ENCODE measurements at regions not wholly inside any gene's neighbourhood (a gene's known extent, or its start where the extent isn't known, plus 50 kb on each side); places are given as distances from the start of the nearest gene placed in this dataset.

GRCh38 chrX:25180242-25180641 lies 164.5 kb upstream of the ARX start:
- no peaks in the 10 kb centered on the region for H3K36me3 ChIP-seq (ENCODE audit: control insufficient read depth in 3 of 3, insufficient read depth in 2 of 3, low read depth in 1 of 3, low read length in 3 of 3)
- WGBS, 3 donors: 29 to 64% (median 43%) methylated on average over 2 of the region's 2 CpGs
- H3K4me3 ChIP-seq (ENCODE audit: low read depth in 1 of 3, low read length in 3 of 3): no peak overlapping the region
- DNase-seq (no peak), FAIRE-seq (no peak)
- no peaks in the 10 kb centered on the region for H3K4me1 ChIP-seq (ENCODE audit: control insufficient read depth in 3 of 3, insufficient read depth in 2 of 3, low read depth in 1 of 3, low read length in 2 of 3)
- H3K9me3 ChIP-seq (ENCODE audit: control insufficient read depth in 2 of 2, insufficient read depth in 1 of 2, low read depth in 1 of 2, low read length in 1 of 2): no peaks in the 10 kb centered on the region
- no peaks in the 10 kb centered on the region for H3K27me3 ChIP-seq (ENCODE audit: control insufficient read depth in 3 of 3, insufficient read depth in 3 of 3, low read length in 3 of 3)
- H3K27ac ChIP-seq (ENCODE audit: low read depth in 1 of 3, low read length in 2 of 3): no peak overlapping the region

- H3K27ac ChIP-seq (ENCODE audit: low read depth in 1 of 3, low read length in 2 of 3): no peak overlapping the region
- FAIRE-seq: no peak
- 38 to 46% (median 44%) methylated on average over 3 of the region's 3 CpGs for WGBS, 3 donors
- H3K4me1 ChIP-seq (ENCODE audit: control insufficient read depth in 3 of 3, insufficient read depth in 2 of 3, low read depth in 1 of 3, low read length in 2 of 3): no peaks in the 10 kb centered on the region
- no peaks in the 10 kb centered on the region for H3K9me3 ChIP-seq (ENCODE audit: control insufficient read depth in 2 of 2, insufficient read depth in 1 of 2, low read depth in 1 of 2, low read length in 1 of 2)
- no peaks in the 10 kb centered on the region for H3K27me3 ChIP-seq (ENCODE audit: control insufficient read depth in 3 of 3, insufficient read depth in 3 of 3, low read length in 3 of 3)
- DNase-seq: no peak
- H3K36me3 ChIP-seq (ENCODE audit: control insufficient read depth in 3 of 3, insufficient read depth in 2 of 3, low read depth in 1 of 3, low read length in 3 of 3): no peaks in the 10 kb centered on the region
- no peak overlapping the region for H3K4me3 ChIP-seq (ENCODE audit: low read depth in 1 of 3, low read length in 3 of 3)
Observed at GRCh38 chrX:25178555-25178954, 162.8 kb upstream of the ARX start.

GRCh38 chrX:25175743-25176142 lies 160.0 kb upstream of the ARX start:
- H3K27ac ChIP-seq (ENCODE audit: low read depth in 1 of 3, low read length in 2 of 3): no peak overlapping the region
- H3K4me1 ChIP-seq (ENCODE audit: control insufficient read depth in 3 of 3, insufficient read depth in 2 of 3, low read depth in 1 of 3, low read length in 2 of 3): no peaks in the 10 kb centered on the region
- no peaks in the 10 kb centered on the region for H3K9me3 ChIP-seq (ENCODE audit: control insufficient read depth in 2 of 2, insufficient read depth in 1 of 2, low read depth in 1 of 2, low read length in 1 of 2)
- DNase-seq (no peak), FAIRE-seq (no peak)
- no peaks in the 10 kb centered on the region for H3K36me3 ChIP-seq (ENCODE audit: control insufficient read depth in 3 of 3, insufficient read depth in 2 of 3, low read depth in 1 of 3, low read length in 3 of 3)
- H3K4me3 ChIP-seq (ENCODE audit: low read depth in 1 of 3, low read length in 3 of 3): no peak overlapping the region
- WGBS, 3 donors: 69 to 82% (median 81%) methylated on average over 5 of the region's 5 CpGs
- peaks cover 0 to 2% (median 0%) of the 10 kb centered on the region in 3 donors for H3K27me3 ChIP-seq (ENCODE audit: control insufficient read depth in 3 of 3, insufficient read depth in 3 of 3, low read length in 3 of 3)

GRCh38 chrX:25175171-25175570 lies 159.4 kb upstream of the ARX start:
- Histone ChIP-seq H3K4me1 (ENCODE audit: control insufficient read depth in 3 of 3, insufficient read depth in 2 of 3, low read depth in 1 of 3, low read length in 2 of 3) (no peaks in the 10 kb centered on the region), H3K9me3 (ENCODE audit: control insufficient read depth in 2 of 2, insufficient read depth in 1 of 2, low read depth in 1 of 2, low read length in 1 of 2) (no peaks in the 10 kb centered on the region), H3K4me3 (ENCODE audit: low read depth in 1 of 3, low read length in 3 of 3) (no peak overlapping the region), H3K36me3 (ENCODE audit: control insufficient read depth in 3 of 3, insufficient read depth in 2 of 3, low read depth in 1 of 3, low read length in 3 of 3) (no peaks in the 10 kb centered on the region), H3K27me3 (ENCODE audit: control insufficient read depth in 3 of 3, insufficient read depth in 3 of 3, low read length in 3 of 3) (peaks cover 0 to 2% (median 0%) of the 10 kb centered on the region in 3 donors), H3K27ac (ENCODE audit: low read depth in 1 of 3, low read length in 2 of 3) (no peak overlapping the region)
- 73 to 84% (median 82%) methylated on average over 4 of the region's 4 CpGs for WGBS, 3 donors
- no peak for DNase-seq
- no peak for FAIRE-seq

GRCh38 chrX:25166546-25166945 lies 150.8 kb upstream of the ARX start:
- DNase-seq (no peak), FAIRE-seq (no peak)
- H3K4me1 ChIP-seq (ENCODE audit: control insufficient read depth in 3 of 3, insufficient read depth in 2 of 3, low read depth in 1 of 3, low read length in 2 of 3): no peaks in the 10 kb centered on the region
- H3K36me3 ChIP-seq (ENCODE audit: control insufficient read depth in 3 of 3, insufficient read depth in 2 of 3, low read depth in 1 of 3, low read length in 3 of 3): no peaks in the 10 kb centered on the region
- H3K9me3 ChIP-seq (ENCODE audit: control insufficient read depth in 2 of 2, insufficient read depth in 1 of 2, low read depth in 1 of 2, low read length in 1 of 2): no peaks in the 10 kb centered on the region
- H3K27me3 ChIP-seq (ENCODE audit: control insufficient read depth in 3 of 3, insufficient read depth in 3 of 3, low read length in 3 of 3): peaks cover 0 to 2% (median 0%) of the 10 kb centered on the region in 3 donors
- no peak overlapping the region for H3K27ac ChIP-seq (ENCODE audit: low read depth in 1 of 3, low read length in 2 of 3)
- H3K4me3 ChIP-seq (ENCODE audit: low read depth in 1 of 3, low read length in 3 of 3): no peak overlapping the region
- 70 to 81% (median 71%) methylated on average over 4 of the region's 4 CpGs for WGBS, 3 donors

GRCh38 chrX:25166145-25166544 lies 150.4 kb upstream of the ARX start:
- H3K36me3 ChIP-seq (ENCODE audit: control insufficient read depth in 3 of 3, insufficient read depth in 2 of 3, low read depth in 1 of 3, low read length in 3 of 3): no peaks in the 10 kb centered on the region
- no peaks in the 10 kb centered on the region for H3K9me3 ChIP-seq (ENCODE audit: control insufficient read depth in 2 of 2, insufficient read depth in 1 of 2, low read depth in 1 of 2, low read length in 1 of 2)
- FAIRE-seq (no peak), DNase-seq (no peak)
- no peaks in the 10 kb centered on the region for H3K4me1 ChIP-seq (ENCODE audit: control insufficient read depth in 3 of 3, insufficient read depth in 2 of 3, low read depth in 1 of 3, low read length in 2 of 3)
- no peak overlapping the region for H3K4me3 ChIP-seq (ENCODE audit: low read depth in 1 of 3, low read length in 3 of 3)
- H3K27ac ChIP-seq (ENCODE audit: low read depth in 1 of 3, low read length in 2 of 3): no peak overlapping the region
- 40 to 64% (median 52%) methylated on average over 4 of the region's 4 CpGs for WGBS, 3 donors
- peaks cover 0 to 2% (median 0%) of the 10 kb centered on the region in 3 donors for H3K27me3 ChIP-seq (ENCODE audit: control insufficient read depth in 3 of 3, insufficient read depth in 3 of 3, low read length in 3 of 3)

- FAIRE-seq (no peak), DNase-seq (no peak)
- 49 to 68% (median 57%) methylated on average over 2 of the region's 2 CpGs for WGBS, 3 donors
- Histone ChIP-seq H3K9me3 (ENCODE audit: control insufficient read depth in 2 of 2, insufficient read depth in 1 of 2, low read depth in 1 of 2, low read length in 1 of 2) (no peaks in the 10 kb centered on the region), H3K27ac (ENCODE audit: low read depth in 1 of 3, low read length in 2 of 3) (no peak overlapping the region), H3K4me1 (ENCODE audit: control insufficient read depth in 3 of 3, insufficient read depth in 2 of 3, low read depth in 1 of 3, low read length in 2 of 3) (no peaks in the 10 kb centered on the region), H3K4me3 (ENCODE audit: low read depth in 1 of 3, low read length in 3 of 3) (no peak overlapping the region), H3K27me3 (ENCODE audit: control insufficient read depth in 3 of 3, insufficient read depth in 3 of 3, low read length in 3 of 3) (no peaks in the 10 kb centered on the region), H3K36me3 (ENCODE audit: control insufficient read depth in 3 of 3, insufficient read depth in 2 of 3, low read depth in 1 of 3, low read length in 3 of 3) (no peaks in the 10 kb centered on the region)
Observed at GRCh38 chrX:25158635-25159034, 142.9 kb upstream of the ARX start.

- no peaks in the 10 kb centered on the region for H3K27me3 ChIP-seq (ENCODE audit: control insufficient read depth in 3 of 3, insufficient read depth in 3 of 3, low read length in 3 of 3)
- 66 to 80% (median 75%) methylated on average over 3 of the region's 3 CpGs for WGBS, 3 donors
- H3K4me1 ChIP-seq (ENCODE audit: control insufficient read depth in 3 of 3, insufficient read depth in 2 of 3, low read depth in 1 of 3, low read length in 2 of 3): no peaks in the 10 kb centered on the region
- DNase-seq (no peak), FAIRE-seq (no peak)
- no peaks in the 10 kb centered on the region for H3K36me3 ChIP-seq (ENCODE audit: control insufficient read depth in 3 of 3, insufficient read depth in 2 of 3, low read depth in 1 of 3, low read length in 3 of 3)
- no peak overlapping the region for H3K27ac ChIP-seq (ENCODE audit: low read depth in 1 of 3, low read length in 2 of 3)
- no peak overlapping the region for H3K4me3 ChIP-seq (ENCODE audit: low read depth in 1 of 3, low read length in 3 of 3)
- H3K9me3 ChIP-seq (ENCODE audit: control insufficient read depth in 2 of 2, insufficient read depth in 1 of 2, low read depth in 1 of 2, low read length in 1 of 2): no peaks in the 10 kb centered on the region
Observed at GRCh38 chrX:25156832-25157231, 141.1 kb upstream of the ARX start.

GRCh38 chrX:25156323-25156722 lies 140.6 kb upstream of the ARX start:
- WGBS, 3 donors: 32 to 48% (median 40%) methylated on average over 3 of the region's 3 CpGs
- no peaks in the 10 kb centered on the region for H3K27me3 ChIP-seq (ENCODE audit: control insufficient read depth in 3 of 3, insufficient read depth in 3 of 3, low read length in 3 of 3)
- H3K27ac ChIP-seq (ENCODE audit: low read depth in 1 of 3, low read length in 2 of 3): no peak overlapping the region
- no peak for DNase-seq
- H3K4me1 ChIP-seq (ENCODE audit: control insufficient read depth in 3 of 3, insufficient read depth in 2 of 3, low read depth in 1 of 3, low read length in 2 of 3): no peaks in the 10 kb centered on the region
- no peak overlapping the region for H3K4me3 ChIP-seq (ENCODE audit: low read depth in 1 of 3, low read length in 3 of 3)
- H3K9me3 ChIP-seq (ENCODE audit: control insufficient read depth in 2 of 2, insufficient read depth in 1 of 2, low read depth in 1 of 2, low read length in 1 of 2): no peaks in the 10 kb centered on the region
- H3K36me3 ChIP-seq (ENCODE audit: control insufficient read depth in 3 of 3, insufficient read depth in 2 of 3, low read depth in 1 of 3, low read length in 3 of 3): no peaks in the 10 kb centered on the region
- FAIRE-seq: no peak
